Motor neuron (in vitro differentiated cells): ENCODE measurements at regions not wholly inside any gene's neighbourhood (a gene's known extent, or its start where the extent isn't known, plus 50 kb on each side); places are given as distances from the start of the nearest gene placed in this dataset.
A peak's percentile ranks its signal among the peaks of the same experiment; 100 is the strongest.

Source experiments
- ATAC-seq, 8 experiments: fragments of 200-7000 bp; cut with Tn5 transposase; replicated peaks in 6 of 8; 2 replicates each; pipeline ENCODE4 v1.8.0; 2021; ENCODE audit warnings: mild to moderate bottlenecking in 8 of 8, moderate library complexity in 8 of 8
- H3K27ac ChIP-seq, 2 donors: fragments of 250-450 bp; sonication (Bioruptor Pico); 2 replicates each; pipeline ENCODE4 v1.9.0; 2021; ENCODE audit warnings: antibody characterized with exemption in 2 of 2, mild to moderate bottlenecking in 2 of 2, moderate library complexity in 1 of 2
- H3K4me1 ChIP-seq, 2 donors: fragments of 250-450 bp; sonication (Bioruptor Pico); replicated peaks in 1 of 2; 2 replicates each; pipeline ENCODE4 v1.6.1; 2021; ENCODE audit warnings: antibody characterized with exemption in 2 of 2, mild to moderate bottlenecking in 2 of 2, moderate library complexity in 1 of 2
- H3K4me3 ChIP-seq, 5 donors: fragments of 250-450 bp; sonication (Bioruptor Pico); 2 replicates each; pipeline ENCODE4 v1.9.0; 2021; ENCODE audit warnings: antibody characterized with exemption in 5 of 5, mild to moderate bottlenecking in 5 of 5, moderate library complexity in 4 of 5
- WGBS, 10 experiments: fragments of 450-650 bp; shearing (Covaris generic); methylation state at CpG; one replicate each; pipeline ENCODE4 v1.0.0; 2022; 5-methylcytosine and 5-hydroxymethylcytosine counted together
- in situ Hi-C, 9 experiments: fragments of 400-800 bp; cut with MboI; loops; one replicate each; pipeline ENCODE4 v1.15.0; 2021; ENCODE audit warnings: low sequenced_read_pairs in 9 of 9, low pct_unique_long_range_greater_than_20kb in 2 of 9; ENCODE audit not compliant: unreplicated experiment in 9 of 9

DNA sequence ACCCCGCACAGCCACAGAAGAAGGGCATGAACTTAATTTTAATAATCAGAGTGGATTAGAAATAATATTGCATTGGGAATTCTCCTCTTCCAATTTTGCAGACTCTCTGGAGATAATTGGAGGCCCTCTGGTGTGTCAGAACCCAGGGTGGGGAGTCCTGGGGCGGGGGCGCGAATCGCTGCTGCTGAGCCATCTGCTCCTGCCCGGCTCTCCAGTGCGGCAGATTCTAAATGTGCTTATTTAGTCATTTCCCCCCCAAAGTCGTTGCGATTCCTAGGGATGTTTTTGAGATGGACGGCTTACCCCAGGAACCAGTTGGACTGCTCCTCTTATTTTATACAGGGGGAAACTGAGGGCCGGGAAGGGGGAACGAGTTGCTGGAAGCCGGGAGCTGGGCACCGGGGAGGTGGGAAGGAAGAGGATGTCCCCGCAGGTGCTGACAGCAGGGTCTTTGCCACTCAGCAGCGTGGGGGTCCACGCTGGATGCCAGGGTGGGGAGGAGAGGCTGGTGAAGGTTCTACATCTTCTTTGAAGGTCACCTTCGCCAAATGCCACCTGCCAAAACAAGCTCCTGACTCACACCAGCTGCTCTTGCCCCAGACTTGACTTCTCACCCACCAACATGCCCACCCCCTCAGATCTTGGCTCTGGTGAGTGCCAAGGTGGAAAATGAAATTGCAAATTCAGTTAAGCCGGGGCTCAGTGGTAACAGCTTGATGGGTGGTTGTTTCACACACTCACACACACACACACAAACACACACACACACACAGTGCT lies 91.3 kb upstream of the PRR23E start:
- Histone ChIP-seq H3K4me3 (no peak overlapping the region), H3K4me1 (peaks cover 13 to 19% of the 10 kb centered on the region in 2 donors), H3K27ac (no peak overlapping the region)
- WGBS, 10 experiments, result 47 to 100% (median 86%) methylated on average over 2 to 11 of the region's 19 CpGs; no CpG with 5 or more reads in 3 of the 10 experiments
- in situ Hi-C loops, result no loop called here
- ATAC-seq, result no peak

DNA sequence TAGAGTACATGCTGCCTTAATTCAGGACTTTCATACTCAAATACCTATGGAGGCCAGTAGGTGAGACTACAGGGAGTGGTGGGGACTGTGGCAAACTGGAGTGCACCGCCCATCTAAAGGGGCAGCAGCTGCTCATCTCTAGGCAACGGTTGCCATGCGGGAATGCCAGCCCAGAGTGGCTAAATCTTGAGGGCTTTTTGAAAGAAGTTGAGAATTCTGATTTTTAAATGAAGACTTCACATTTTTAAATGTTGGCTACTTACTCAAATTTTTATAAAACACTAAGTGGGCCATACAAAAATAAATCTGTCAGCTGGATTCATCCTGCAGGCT lies 90.8 kb upstream of the PRR23E start:
- ATAC-seq, result no peak
- 67 to 100% (median 94%) methylated on average over 2 to 3 of the region's 3 CpGs; no CpG with 5 or more reads in 5 of the 10 experiments for WGBS, 10 experiments
- peaks cover 7 to 13% of the 10 kb centered on the region in 2 donors for H3K4me1 ChIP-seq
- in situ Hi-C loops, result no loop called here
- no peak overlapping the region for H3K27ac ChIP-seq
- H3K4me3 ChIP-seq, result no peak overlapping the region

DNA sequence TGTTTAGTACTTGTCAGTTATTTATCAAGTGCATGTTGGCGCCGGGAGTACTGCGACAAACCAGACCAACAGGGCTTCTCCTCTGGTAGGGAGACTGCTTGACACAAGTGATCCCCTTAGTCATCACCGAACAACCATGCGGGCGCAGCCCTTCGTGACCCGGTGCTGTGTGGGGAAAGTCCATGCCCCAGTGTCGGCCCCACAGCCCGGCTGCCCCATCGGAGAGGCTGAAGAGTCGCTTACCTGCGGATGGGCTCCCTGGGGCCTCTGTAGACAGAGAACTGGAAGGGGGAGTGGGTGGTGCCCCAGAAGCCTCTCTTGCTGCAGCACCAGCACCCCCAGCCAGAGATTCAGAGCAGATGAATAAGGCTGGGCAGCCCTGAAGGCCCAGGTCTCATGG lies 90.3 kb upstream of the PRR23E start:
- in situ Hi-C loops, result no loop called here
- ATAC-seq, result no peak
- Histone ChIP-seq H3K4me3 (no peak overlapping the region), H3K4me1 (peaks cover 6 to 9% of the 10 kb centered on the region in 2 donors), H3K27ac (no peak overlapping the region)
- WGBS, 10 experiments, result 95 to 100% methylated on average over 2 to 8 of the region's 13 CpGs; no CpG with 5 or more reads in 8 of the 10 experiments

DNA sequence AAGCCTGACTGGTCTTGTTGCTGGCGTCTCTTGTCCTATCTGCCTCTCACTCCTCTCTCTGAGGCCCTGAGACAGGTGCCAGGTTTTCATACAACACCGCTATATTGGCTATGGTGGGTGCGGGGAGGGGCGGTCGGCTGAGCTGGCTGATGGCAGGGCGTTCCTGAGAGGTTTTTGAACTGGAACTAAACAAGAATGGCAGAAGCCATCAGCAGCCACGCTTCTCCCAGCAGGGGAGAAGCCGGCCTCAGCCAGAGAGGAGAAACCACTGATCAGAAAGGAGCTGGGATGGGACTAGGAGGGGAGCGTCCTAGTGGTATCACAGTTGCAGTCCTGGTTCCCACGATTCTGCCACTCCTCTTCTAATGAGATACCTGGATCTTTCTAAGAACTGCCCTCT lies 89.9 kb upstream of the PRR23E start:
- ATAC-seq, result peak in 5 of 8 experiments; percentile 12 to 88 (median 65)
- WGBS, 10 experiments, result 57 to 83% (median 70%) methylated on average over 1 to 5 of the region's 10 CpGs; no CpG with 5 or more reads in 4 of the 10 experiments
- H3K4me3 ChIP-seq, result no peak overlapping the region
- H3K4me1 ChIP-seq, result peaks cover 6 to 8% of the 10 kb centered on the region in 2 donors
- no peak overlapping the region for H3K27ac ChIP-seq
- in situ Hi-C loops, result no loop called here

DNA sequence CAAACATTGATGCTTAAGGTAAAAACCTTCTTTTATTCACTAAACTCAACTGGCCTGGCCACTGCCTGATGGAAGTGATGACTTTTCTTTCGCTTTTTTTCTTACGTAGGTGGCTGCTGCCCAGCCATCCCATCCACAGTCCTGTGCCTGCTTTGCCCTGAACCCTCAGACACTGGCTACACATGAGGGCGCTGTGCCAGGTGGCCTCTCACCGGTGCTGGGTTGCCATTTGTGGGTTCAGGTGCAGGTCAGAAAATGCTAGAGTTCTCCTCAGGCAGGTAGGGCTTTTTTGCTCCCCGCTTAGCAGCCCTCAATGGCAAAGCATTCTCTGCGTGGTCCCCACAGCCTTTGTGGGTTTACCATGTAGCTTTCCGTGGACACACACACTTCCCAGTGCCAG lies 88.3 kb upstream of the PRR23E start:
- in situ Hi-C loops, result no loop called here
- Histone ChIP-seq H3K4me3 (no peak overlapping the region), H3K4me1 (peaks cover 6 to 8% of the 10 kb centered on the region in 2 donors), H3K27ac (no peak overlapping the region)
- no peak for ATAC-seq
- 40 to 96% (median 83%) methylated on average over 1 to 7 of the region's 7 CpGs; no CpG with 5 or more reads in 2 of the 10 experiments for WGBS, 10 experiments

DNA sequence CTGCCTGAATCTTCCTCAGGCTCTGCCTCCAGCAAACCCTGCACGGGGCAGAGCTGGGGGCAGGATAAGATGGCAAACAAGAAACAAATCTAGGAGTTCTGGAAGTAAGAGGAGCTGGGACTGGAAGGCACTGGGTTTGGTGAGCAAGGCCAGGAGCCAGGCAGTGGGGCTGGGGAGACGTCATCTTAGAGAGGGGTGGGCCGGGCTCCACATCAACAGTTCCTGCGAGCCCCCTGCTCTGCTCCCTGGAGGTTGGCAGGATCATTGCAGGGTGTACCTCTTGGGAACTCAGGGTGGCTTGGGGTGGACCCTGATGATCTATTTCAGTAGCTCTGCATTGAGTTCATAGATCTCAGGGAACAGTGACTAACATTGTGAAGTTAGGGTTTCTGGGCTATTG lies 87.3 kb upstream of the PRR23E start:
- peak in 1 of 8 experiments; percentile 40 for ATAC-seq
- Histone ChIP-seq H3K4me1 (peaks cover 6 to 8% of the 10 kb centered on the region in 2 donors), H3K4me3 (no peak overlapping the region), H3K27ac (no peak overlapping the region)
- 67% methylated on average over 1 of the region's 4 CpGs; no CpG with 5 or more reads in 9 of the 10 experiments for WGBS, 10 experiments
- in situ Hi-C loops, result no loop called here

DNA sequence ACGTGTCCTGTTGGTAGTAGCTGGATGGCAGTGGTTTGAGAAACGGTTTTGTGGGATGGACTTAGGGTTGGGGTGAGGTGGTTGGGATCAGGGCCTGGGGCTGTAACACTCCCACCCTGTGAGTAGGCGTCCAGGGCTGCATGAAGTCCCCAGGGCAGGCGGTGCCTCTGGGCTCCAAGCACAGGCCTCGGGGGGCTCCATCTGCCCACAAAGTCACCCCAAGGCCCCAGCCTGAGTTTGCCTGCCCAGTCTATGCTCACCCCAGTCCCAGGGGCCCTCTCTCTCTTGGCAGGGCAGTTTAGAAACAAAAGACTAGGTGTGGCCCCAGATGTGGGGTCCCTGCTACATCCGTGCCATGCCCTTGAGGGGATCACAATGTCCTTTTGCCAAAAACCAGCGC lies 86.9 kb upstream of the PRR23E start:
- Histone ChIP-seq H3K4me3 (no peak overlapping the region), H3K4me1 (peaks cover 6 to 9% of the 10 kb centered on the region in 2 donors), H3K27ac (no peak overlapping the region)
- in situ Hi-C loops, result no loop called here
- 83 to 100% (median 100%) methylated on average over 1 to 2 of the region's 7 CpGs; no CpG with 5 or more reads in 7 of the 10 experiments for WGBS, 10 experiments
- no peak for ATAC-seq

DNA sequence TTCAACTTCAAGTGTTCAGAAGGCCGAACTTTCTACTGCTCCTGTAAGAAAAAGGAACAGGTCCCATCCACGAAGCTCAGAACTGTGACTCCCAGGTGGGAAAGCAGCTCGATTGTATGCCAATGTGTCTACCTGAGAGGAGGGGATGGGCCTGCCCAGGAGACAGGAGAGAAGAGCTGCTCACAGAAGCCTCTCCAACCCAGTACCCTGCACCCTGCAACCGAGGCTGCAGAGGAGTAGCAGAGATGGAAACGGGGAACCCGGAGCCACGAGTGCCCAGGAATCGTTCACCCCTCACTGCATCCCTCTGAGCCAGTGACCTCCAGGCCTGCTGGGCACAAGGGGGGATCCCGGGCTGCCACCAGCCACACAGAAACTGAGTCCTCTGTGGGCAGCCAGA lies 86.5 kb upstream of the PRR23E start:
- peaks cover 8 to 11% of the 10 kb centered on the region in 2 donors for H3K4me1 ChIP-seq
- WGBS, 10 experiments, result 40 to 100% (median 74%) methylated on average over 1 to 7 of the region's 9 CpGs; no CpG with 5 or more reads in 3 of the 10 experiments
- in situ Hi-C loops, result no loop called here
- ATAC-seq, result no peak
- H3K27ac ChIP-seq, result no peak overlapping the region
- H3K4me3 ChIP-seq, result no peak overlapping the region

DNA sequence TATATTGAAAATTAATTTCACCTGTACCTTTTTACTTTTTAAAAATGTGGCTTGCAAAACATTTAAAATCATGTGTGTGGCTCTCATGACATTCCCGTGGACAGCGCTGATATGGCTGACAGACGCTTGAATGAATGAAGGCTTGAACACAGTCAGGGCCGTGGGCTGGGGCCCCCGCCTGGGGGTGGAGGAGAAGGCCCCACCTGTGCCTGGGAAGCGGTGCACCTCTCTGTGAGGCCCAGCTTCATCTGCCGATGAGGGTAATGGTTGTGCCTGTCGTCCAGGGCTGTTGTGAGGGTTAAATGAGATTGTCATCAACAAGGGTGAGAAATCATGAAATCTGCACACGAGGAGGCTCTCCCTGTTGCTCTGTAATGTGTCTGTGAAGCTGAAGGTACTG lies 85.9 kb upstream of the PRR23E start:
- Histone ChIP-seq H3K27ac (no peak overlapping the region), H3K4me3 (no peak overlapping the region), H3K4me1 (peaks cover 11% of the 10 kb centered on the region in 2 donors)
- in situ Hi-C loops, result no loop called here
- 0 to 87% (median 73%) methylated on average over 1 to 6 of the region's 9 CpGs; no CpG with 5 or more reads in 1 of the 10 experiments for WGBS, 10 experiments
- no peak for ATAC-seq

DNA sequence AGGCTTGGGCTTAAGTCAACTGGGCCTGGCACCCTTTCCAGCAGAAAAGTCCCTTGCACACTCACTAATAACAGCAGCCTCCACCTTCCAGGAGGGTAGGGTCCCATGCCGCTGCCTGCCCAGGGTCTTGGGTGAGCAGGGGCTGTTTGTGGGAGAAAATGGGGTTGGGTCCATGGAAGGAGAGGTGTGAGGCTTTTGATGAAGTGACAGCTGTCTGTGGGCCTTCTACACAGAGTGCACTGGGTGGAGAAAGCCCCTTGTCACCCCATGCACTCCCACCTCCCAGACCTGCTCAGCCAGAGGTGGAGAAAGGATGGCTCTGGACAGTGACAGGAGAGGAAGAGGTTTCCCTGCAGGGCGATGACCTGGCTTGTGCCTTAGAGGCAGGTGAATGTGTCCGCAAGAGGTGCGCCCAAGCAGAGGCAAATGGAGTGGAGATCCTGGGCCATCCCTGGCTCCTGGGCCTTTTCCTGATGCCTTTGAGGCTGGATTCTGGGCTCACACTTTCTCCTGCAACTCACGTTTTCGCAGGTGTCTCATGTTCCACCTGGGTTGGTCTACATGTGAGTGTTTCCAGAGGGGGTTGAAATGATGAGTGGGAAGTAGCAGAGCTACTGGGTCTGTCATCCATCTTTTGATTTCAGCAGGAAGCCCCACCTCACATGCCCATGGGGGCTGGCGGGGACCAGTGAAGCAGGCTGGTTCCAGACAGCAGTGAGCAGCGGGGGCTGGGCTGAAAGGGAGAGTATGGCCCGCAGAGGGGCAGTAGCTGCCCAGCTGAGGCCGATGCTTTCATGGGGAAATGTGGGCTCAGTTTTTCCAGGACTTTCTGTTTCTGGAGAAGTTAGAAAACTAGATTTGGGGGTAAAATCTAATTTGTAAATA lies 85.2 kb upstream of the PRR23E start:
- WGBS, 10 experiments, result 40 to 97% (median 75%) methylated on average over 1 to 7 of the region's 10 CpGs; no CpG with 5 or more reads in 2 of the 10 experiments
- no peak for ATAC-seq

DNA sequence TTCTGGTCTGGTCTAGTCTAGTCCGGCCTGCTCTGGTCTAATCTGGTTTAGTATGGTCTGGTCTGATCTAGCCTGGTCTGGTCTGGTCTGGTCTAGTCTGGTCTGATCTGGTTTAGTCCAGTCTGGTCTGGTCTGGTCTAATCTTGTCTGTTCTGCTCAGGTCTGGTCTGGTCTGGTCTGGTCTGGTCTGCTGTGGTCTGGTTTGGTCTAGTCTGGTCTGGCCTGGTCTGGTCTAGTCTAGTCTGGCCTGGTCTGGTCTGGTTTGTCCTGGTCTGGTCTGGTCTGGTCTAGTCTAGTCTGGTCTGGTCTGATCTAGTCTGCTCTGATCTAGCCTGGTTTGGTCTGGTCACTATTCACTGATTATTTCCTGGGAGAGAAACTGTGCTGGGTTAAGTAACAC lies 84.1 kb upstream of the PRR23E start:
- ATAC-seq, result peak in 4 of 8 experiments; percentile 32 to 50 (median 38)
- 67 to 100% (median 100%) methylated on average over 1 of the region's 1 CpG; no CpG with 5 or more reads in 7 of the 10 experiments for WGBS, 10 experiments
- Histone ChIP-seq H3K4me3 (no peak overlapping the region), H3K27ac (no peak overlapping the region), H3K4me1 (peaks cover 4 to 5% of the 10 kb centered on the region in 2 donors)
- in situ Hi-C loops, result no loop called here

More for the DNA sequence above, 85.2 kb upstream of the PRR23E start:
- H3K4me1 ChIP-seq, result peaks cover 9 to 11% of the 10 kb centered on the region in 2 donors
- in situ Hi-C loops, result no loop called here
- H3K27ac ChIP-seq, result no peak overlapping the region
- H3K4me3 ChIP-seq, result no peak overlapping the region

DNA sequence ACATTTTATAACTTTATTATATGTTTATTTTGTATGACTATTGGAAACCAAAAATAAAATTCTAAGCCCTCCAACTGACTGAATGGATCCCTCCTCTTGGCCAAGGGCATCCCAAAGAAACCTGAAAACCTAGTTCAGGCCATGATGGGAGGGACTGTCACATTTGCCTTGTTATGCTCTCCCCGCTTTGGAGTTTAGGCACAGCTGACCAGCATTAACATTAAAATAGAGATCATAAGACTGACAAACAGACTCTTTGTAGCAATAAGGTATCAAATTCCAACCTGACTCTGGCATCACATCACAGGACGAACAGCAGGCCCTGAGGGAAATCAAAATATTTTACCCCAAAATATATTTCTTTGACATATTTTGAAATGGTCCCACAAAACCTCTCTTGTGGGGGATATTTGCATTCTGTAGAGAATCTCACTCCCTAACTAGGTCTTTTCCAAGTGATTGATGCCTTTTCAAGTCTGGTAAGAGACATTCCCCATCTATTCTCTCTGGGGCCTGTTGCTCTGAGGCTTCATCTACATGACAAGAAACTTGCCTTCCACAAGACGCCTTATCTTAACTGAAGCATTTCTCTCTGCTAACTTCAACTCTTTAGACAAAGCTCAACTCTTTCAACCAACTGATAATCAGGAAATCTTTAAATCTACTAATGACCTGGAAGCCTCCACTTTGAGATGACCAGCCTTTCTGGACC lies 81.8 kb upstream of the PRR23E start:
- in situ Hi-C loops, result no loop called here
- Histone ChIP-seq H3K4me1 (peaks cover 4 to 5% of the 10 kb centered on the region in 2 donors), H3K4me3 (no peak overlapping the region), H3K27ac (no peak overlapping the region)
- peak in 3 of 8 experiments; percentile 61 to 65 (median 63) for ATAC-seq
- WGBS, 10 experiments, result 0 to 67% (median 33%) methylated on average over 1 to 3 of the region's 3 CpGs; no CpG with 5 or more reads in 1 of the 10 experiments
